T-helper 2 cell treated with Interferon-gamma antibody and Interleukin-4, amounts not matched to agents 5 μg/mL and 100 μg/mL, for 36 hours (primary cell): ENCODE measurements at regions not wholly inside any gene's neighbourhood (a gene's known extent, or its start where the extent isn't known, plus 50 kb on each side); places are given as distances from the start of the nearest gene placed in this dataset.

Source experiments
- DNase-seq: peaks from one replicate; pipeline ENCODE4 v3.0.0; 2021; ENCODE audit warnings: low spot score
- H3K27ac Mint-ChIP-seq: one replicate; pipeline ENCODE4 v1.8.0; 2021; ENCODE audit warnings: mild to moderate bottlenecking, mixed read lengths
- H3K27me3 Mint-ChIP-seq: one replicate; pipeline ENCODE4 v1.8.0; 2021; ENCODE audit warnings: low read depth, mixed read lengths
- H3K36me3 Mint-ChIP-seq: one replicate; pipeline ENCODE4 v1.8.0; 2021; ENCODE audit warnings: low read depth, mixed read lengths
- H3K4me1 Mint-ChIP-seq: one replicate; pipeline ENCODE4 v1.8.0; 2021; ENCODE audit warnings: low read depth, mixed read lengths
- H3K4me3 Mint-ChIP-seq: one replicate; pipeline ENCODE4 v1.8.0; 2022; ENCODE audit warnings: mild to moderate bottlenecking, moderate library complexity, mixed read lengths
- H3K9me3 Mint-ChIP-seq: one replicate; pipeline ENCODE4 v1.8.0; 2021; ENCODE audit warnings: mixed read lengths

GRCh38 chr16:86202267-86202666 is 303.3 kb downstream of the IRF8 start:
- H3K4me3 Mint-ChIP-seq, result no peak overlapping the region
- DNase-seq, result no peak
- no peaks in the 10 kb centered on the region for H3K4me1 Mint-ChIP-seq
- H3K27me3 Mint-ChIP-seq, result peaks cover 45% of the 10 kb centered on the region
- H3K9me3 Mint-ChIP-seq, result no peaks in the 10 kb centered on the region
- H3K36me3 Mint-ChIP-seq, result no peaks in the 10 kb centered on the region
- no peak overlapping the region for H3K27ac Mint-ChIP-seq

GRCh38 chr16:86202760-86203426 is 303.9 kb downstream of the IRF8 start:
- Mint-ChIP-seq H3K36me3 (no peaks in the 10 kb centered on the region), H3K9me3 (no peaks in the 10 kb centered on the region), H3K27ac (no peak overlapping the region), H3K27me3 (peaks cover 39% of the 10 kb centered on the region), H3K4me3 (no peak overlapping the region), H3K4me1 (no peaks in the 10 kb centered on the region)
- DNase-seq, result no peak

GRCh38 chr16:86203557-86204275 is 304.8 kb downstream of the IRF8 start:
- DNase-seq, result no peak
- Mint-ChIP-seq H3K36me3 (no peaks in the 10 kb centered on the region), H3K4me1 (no peaks in the 10 kb centered on the region), H3K4me3 (no peak overlapping the region), H3K9me3 (no peaks in the 10 kb centered on the region), H3K27me3 (peaks cover 31% of the 10 kb centered on the region), H3K27ac (no peak overlapping the region)

GRCh38 chr16:86205521-86206245 is 304.6 kb upstream of the FOXF1 start:
- no peak for DNase-seq
- no peak overlapping the region for H3K27ac Mint-ChIP-seq
- no peaks in the 10 kb centered on the region for H3K4me1 Mint-ChIP-seq
- H3K27me3 Mint-ChIP-seq, result peaks cover 16% of the 10 kb centered on the region
- H3K36me3 Mint-ChIP-seq, result no peaks in the 10 kb centered on the region
- no peaks in the 10 kb centered on the region for H3K9me3 Mint-ChIP-seq
- H3K4me3 Mint-ChIP-seq, result no peak overlapping the region

- Mint-ChIP-seq H3K4me1 (peaks cover 2% of the 10 kb centered on the region), H3K4me3 (no peak overlapping the region), H3K36me3 (no peaks in the 10 kb centered on the region), H3K27me3 (peaks cover 6% of the 10 kb centered on the region), H3K9me3 (peaks cover 5% of the 10 kb centered on the region), H3K27ac (no peak overlapping the region)
- DNase-seq, result no peak
Observed at GRCh38 chr16:86207350-86207749, 303.0 kb upstream of the FOXF1 start.

- Mint-ChIP-seq H3K27me3 (no peaks in the 10 kb centered on the region), H3K4me1 (peaks cover 2% of the 10 kb centered on the region), H3K9me3 (peaks cover 13% of the 10 kb centered on the region), H3K4me3 (no peak overlapping the region), H3K27ac (no peak overlapping the region), H3K36me3 (no peaks in the 10 kb centered on the region)
- DNase-seq, result no peak
Observed at GRCh38 chr16:86209202-86209601, 301.1 kb upstream of the FOXF1 start.

- no peak for DNase-seq
- Mint-ChIP-seq H3K9me3 (peaks cover 13% of the 10 kb centered on the region), H3K27me3 (no peaks in the 10 kb centered on the region), H3K4me3 (no peak overlapping the region), H3K27ac (no peak overlapping the region), H3K36me3 (no peaks in the 10 kb centered on the region), H3K4me1 (peaks cover 2% of the 10 kb centered on the region)
Observed at GRCh38 chr16:86210403-86211193, 299.7 kb upstream of the FOXF1 start.

- Mint-ChIP-seq H3K4me1 (peaks cover 2% of the 10 kb centered on the region), H3K9me3 (peaks cover 13% of the 10 kb centered on the region), H3K36me3 (no peaks in the 10 kb centered on the region), H3K27ac (no peak overlapping the region), H3K4me3 (no peak overlapping the region), H3K27me3 (no peaks in the 10 kb centered on the region)
- no peak for DNase-seq
Observed at GRCh38 chr16:86211265-86211664, 299.1 kb upstream of the FOXF1 start.

GRCh38 chr16:86211800-86212199 is 298.5 kb upstream of the FOXF1 start:
- peaks cover 2% of the 10 kb centered on the region for H3K4me1 Mint-ChIP-seq
- DNase-seq, result no peak
- no peak overlapping the region for H3K4me3 Mint-ChIP-seq
- peaks cover 13% of the 10 kb centered on the region for H3K9me3 Mint-ChIP-seq
- no peaks in the 10 kb centered on the region for H3K27me3 Mint-ChIP-seq
- no peaks in the 10 kb centered on the region for H3K36me3 Mint-ChIP-seq
- H3K27ac Mint-ChIP-seq, result no peak overlapping the region

GRCh38 chr16:86212706-86213436 is 297.5 kb upstream of the FOXF1 start:
- Mint-ChIP-seq H3K9me3 (peaks cover 13% of the 10 kb centered on the region), H3K36me3 (no peaks in the 10 kb centered on the region), H3K27ac (no peak overlapping the region), H3K4me1 (peaks cover 2% of the 10 kb centered on the region), H3K27me3 (no peaks in the 10 kb centered on the region), H3K4me3 (no peak overlapping the region)
- DNase-seq, result no peak

GRCh38 chr16:86213437-86214205 is 296.7 kb upstream of the FOXF1 start:
- no peaks in the 10 kb centered on the region for H3K27me3 Mint-ChIP-seq
- peaks cover 13% of the 10 kb centered on the region for H3K9me3 Mint-ChIP-seq
- H3K27ac Mint-ChIP-seq, result no peak overlapping the region
- no peaks in the 10 kb centered on the region for H3K36me3 Mint-ChIP-seq
- DNase-seq, result no peak
- H3K4me1 Mint-ChIP-seq, result peaks cover 2% of the 10 kb centered on the region
- no peak overlapping the region for H3K4me3 Mint-ChIP-seq

GRCh38 chr16:86214326-86215232 is 295.7 kb upstream of the FOXF1 start:
- H3K4me1 Mint-ChIP-seq, result peaks cover 2% of the 10 kb centered on the region
- H3K27ac Mint-ChIP-seq, result no peak overlapping the region
- no peaks in the 10 kb centered on the region for H3K27me3 Mint-ChIP-seq
- no peak overlapping the region for H3K4me3 Mint-ChIP-seq
- no peak for DNase-seq
- H3K9me3 Mint-ChIP-seq, result peaks cover 13% of the 10 kb centered on the region
- H3K36me3 Mint-ChIP-seq, result no peaks in the 10 kb centered on the region
